Natural killer cell (primary cell): ENCODE measurements at regions not wholly inside any gene's neighbourhood (a gene's known extent, or its start where the extent isn't known, plus 50 kb on each side); places are given as distances from the start of the nearest gene placed in this dataset.

Experiments
- ATAC-seq, 3 donors: fragments of 150-1000 bp in 2 of 3; fragments of 200-7000 bp in 1 of 3; cut with Tn5 transposase; 1 replicate in 1 of 3; 2 replicates in 2 of 3; pipeline ENCODE4 v1.10.0; 2021; ENCODE audit warnings: mild to moderate bottlenecking in 2 of 3, moderate library complexity in 2 of 3
- DNase-seq, 2 donors: peaks; one replicate each; pipeline versions ENCODE4 v3.0.0 to v3.0.0-alpha.2; 2013 to 2021; ENCODE audit warnings: mixed read lengths in 1 of 2
- H3K27ac ChIP-seq: one replicate; pipeline ENCODE4 v1.5.1; 2013; ENCODE audit warnings: mild to moderate bottlenecking, low read length
- H3K27me3 ChIP-seq: one replicate; pipeline ENCODE4 v1.6.1; 2013; ENCODE audit warnings: low read length; ENCODE audit not compliant: control insufficient read depth, insufficient read depth
- H3K36me3 ChIP-seq: one replicate; pipeline ENCODE4 v1.6.1; 2013; ENCODE audit warnings: low read length; ENCODE audit not compliant: control insufficient read depth, insufficient read depth
- H3K4me1 ChIP-seq: one replicate; pipeline ENCODE4 v1.6.1; 2013; ENCODE audit warnings: low read length; ENCODE audit not compliant: control insufficient read depth, insufficient read depth
- H3K4me3 ChIP-seq: one replicate; pipeline ENCODE4 v1.5.1; 2013; ENCODE audit warnings: low read length
- H3K9me3 ChIP-seq: one replicate; pipeline ENCODE4 v1.6.1; 2013; ENCODE audit warnings: low read length; ENCODE audit not compliant: control insufficient read depth, insufficient read depth
- H3K27ac Mint-ChIP-seq, 2 donors: one replicate each; pipeline ENCODE4 v1.8.0; 2022; ENCODE audit warnings: mild to moderate bottlenecking in 2 of 2, mixed read lengths in 2 of 2, moderate library complexity in 1 of 2
- H3K27me3 Mint-ChIP-seq, 2 donors: one replicate each; pipeline ENCODE4 v1.8.0; 2022; ENCODE audit warnings: low read depth in 2 of 2, mixed read lengths in 2 of 2
- H3K36me3 Mint-ChIP-seq: one replicate; pipeline ENCODE4 v1.8.0; 2022; ENCODE audit warnings: mixed read lengths
- H3K4me1 Mint-ChIP-seq, 2 donors: one replicate each; pipeline ENCODE4 v1.8.0; 2022; ENCODE audit warnings: mixed read lengths in 2 of 2
- H3K4me3 Mint-ChIP-seq: one replicate; pipeline ENCODE4 v1.8.0; 2022; ENCODE audit warnings: mild to moderate bottlenecking, moderate library complexity, mixed read lengths
- H3K9me3 Mint-ChIP-seq, 2 donors: one replicate each; pipeline ENCODE4 v1.8.0; 2022; ENCODE audit warnings: mixed read lengths in 2 of 2
- CTCF ChIP-seq: fragments of 200-600 bp; IDR thresholded peaks from one replicate; pipeline ENCODE4 v1.8.0; 2022; ENCODE audit warnings: antibody characterized with exemption
- WGBS: methylation state at CpG from one replicate; pipeline ENCODE4 v1.1.7; 2013; ENCODE audit warnings: missing lambda C conversion rate; ENCODE audit not compliant: insufficient coverage; 5-methylcytosine and 5-hydroxymethylcytosine counted together
- intact Hi-C: fragments of 100-400 bp; cut with micrococcal nuclease; formaldehyde crosslinking; loops from one replicate; pipeline ENCODE4 v1.14.2; 2022

GRCh38 chr12:107523775-107524535 is 161.6 kb upstream of the PWP1 start:
- no peak for ATAC-seq
- H3K4me3 ChIP-seq = no peak overlapping the region
- no peak overlapping the region for H3K27ac Mint-ChIP-seq
- no peaks in the 10 kb centered on the region for H3K27me3 ChIP-seq
- no peak for DNase-seq
- 92% methylated on average over 8 of the region's 8 CpGs for WGBS
- H3K9me3 Mint-ChIP-seq = peaks cover 3% of the 10 kb centered on the region in 2 donors
- intact Hi-C loops = no loop called here
- H3K4me1 Mint-ChIP-seq = peaks cover 17 to 27% of the 10 kb centered on the region in 2 donors
- peaks cover 18% of the 10 kb centered on the region for H3K4me1 ChIP-seq
- no peaks in the 10 kb centered on the region for H3K27me3 Mint-ChIP-seq
- no peaks in the 10 kb centered on the region for H3K36me3 ChIP-seq
- H3K27ac ChIP-seq = no peak overlapping the region
- TF ChIP-seq CTCF = no peak
- H3K4me3 Mint-ChIP-seq = no peak overlapping the region
- H3K9me3 ChIP-seq = no peaks in the 10 kb centered on the region
- no peaks in the 10 kb centered on the region for H3K36me3 Mint-ChIP-seq

- Histone ChIP-seq H3K9me3 (no peaks in the 10 kb centered on the region), H3K36me3 (no peaks in the 10 kb centered on the region), H3K4me1 (peaks cover 18% of the 10 kb centered on the region), H3K27me3 (no peaks in the 10 kb centered on the region), H3K27ac (no peak overlapping the region), H3K4me3 (no peak overlapping the region)
- Mint-ChIP-seq H3K4me1 (peaks cover 17 to 20% of the 10 kb centered on the region in 2 donors), H3K4me3 (no peak overlapping the region), H3K27ac (peak overlapping the region in 1 of 2 donors; percentile 75), H3K9me3 (peaks cover 3% of the 10 kb centered on the region in 2 donors), H3K27me3 (no peaks in the 10 kb centered on the region), H3K36me3 (no peaks in the 10 kb centered on the region)
- TF ChIP-seq CTCF = no peak
- 64% methylated on average over 7 of the region's 8 CpGs for WGBS
- intact Hi-C loops = no loop called here
- ATAC-seq = peak in 2 of 3 donors; percentile 47 to 61
- no peak for DNase-seq
Observed at GRCh38 chr12:107525063-107525718, 160.4 kb upstream of the PWP1 start.

GRCh38 chr12:107525719-107526554 is 159.7 kb upstream of the PWP1 start:
- intact Hi-C loops = no loop called here

More at GRCh38 chr12:107525719-107526554, 159.7 kb upstream of the PWP1 start:
- H3K36me3 ChIP-seq = no peaks in the 10 kb centered on the region
- Mint-ChIP-seq H3K27ac (peak overlapping the region; percentile 70 to 75), H3K4me1 (peaks cover 17 to 20% of the 10 kb centered on the region in 2 donors), H3K36me3 (no peaks in the 10 kb centered on the region), H3K4me3 (peak overlapping the region; percentile 61), H3K27me3 (no peaks in the 10 kb centered on the region), H3K9me3 (peaks cover 3% of the 10 kb centered on the region in 2 donors)
- peak; percentile 53 to 72 (median 61) for ATAC-seq
- H3K27me3 ChIP-seq = no peaks in the 10 kb centered on the region
- no peaks in the 10 kb centered on the region for H3K9me3 ChIP-seq
- no peak overlapping the region for H3K4me3 ChIP-seq
- WGBS = 86% methylated on average over 8 of the region's 8 CpGs
- DNase-seq = no peak
- peak overlapping the region; percentile 54 for H3K27ac ChIP-seq
- H3K4me1 ChIP-seq = peaks cover 18% of the 10 kb centered on the region
- TF ChIP-seq CTCF = no peak
